ENCODE measurements at regions not wholly inside any gene's neighbourhood (a gene's known extent, or its start where the extent isn't known, plus 50 kb on each side); places are given as distances from the start of the nearest gene placed in this dataset.

- no peak for DNase-seq
Observed at GRCh38 chr1:168381850-168382249, 101.2 kb downstream of the TBX19 start.

- DNase-seq, result no peak
Observed at GRCh38 chr1:168380945-168381344, 100.3 kb downstream of the TBX19 start.

GRCh38 chr1:168379104-168379860 is 98.6 kb downstream of the TBX19 start:
- DNase-seq, result no peak

DNA sequence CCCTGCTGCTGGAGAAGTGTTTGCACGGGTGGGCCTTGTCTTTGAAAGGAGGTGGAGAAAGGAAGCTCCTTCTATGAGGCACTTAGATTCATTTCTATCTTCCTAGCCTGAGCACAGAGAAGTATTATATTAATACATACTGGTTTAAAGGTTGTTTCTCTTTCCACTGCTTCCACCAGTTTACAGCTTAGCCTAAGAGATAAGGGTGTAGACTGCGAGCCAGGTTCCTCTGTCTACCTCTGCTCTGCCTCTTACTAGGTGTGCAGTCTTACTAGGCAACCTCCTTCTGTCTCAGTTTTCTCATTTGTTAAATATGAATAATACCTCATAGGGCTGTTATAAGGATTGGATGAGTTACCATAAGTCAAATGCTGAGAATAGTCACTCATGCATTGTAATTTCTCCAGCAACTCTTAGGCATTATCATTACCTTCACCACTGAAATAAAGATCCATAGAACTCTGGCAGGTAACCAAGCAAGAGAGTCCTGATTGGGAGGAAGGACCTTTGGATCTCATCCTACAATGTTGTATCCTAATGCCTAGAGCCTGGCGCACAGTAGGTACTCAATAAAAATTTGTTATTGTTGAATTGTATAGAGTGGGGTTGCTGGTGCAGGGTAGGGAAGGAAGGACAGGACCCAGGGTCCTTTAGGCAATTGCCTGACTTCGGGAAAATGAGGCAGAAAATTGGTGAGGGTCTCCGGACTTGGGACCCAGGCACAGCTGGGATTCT is 95.1 kb downstream of the TBX19 start:
- DNase-seq, result no peak

GRCh38 chr1:168374566-168374965 is 93.9 kb downstream of the TBX19 start:
- no peak for DNase-seq

DNA sequence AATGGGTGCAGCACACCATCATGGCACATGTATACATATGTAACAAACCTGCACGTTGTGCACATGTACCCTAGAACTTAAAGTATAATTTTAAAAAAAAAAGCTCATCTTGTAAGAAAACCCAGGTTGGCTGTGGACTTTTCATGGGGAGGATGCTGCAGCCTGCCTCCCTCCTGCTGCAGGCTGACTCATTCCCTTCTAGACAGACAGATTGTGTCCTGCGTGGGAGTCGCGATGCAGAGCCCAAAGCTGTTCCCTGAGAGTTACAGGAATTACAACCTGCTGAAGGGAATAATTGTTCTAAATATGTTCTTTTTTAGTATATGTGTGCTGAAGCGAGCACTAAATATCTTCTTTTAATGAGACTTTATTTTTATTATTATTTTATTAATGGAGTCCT is 93.2 kb downstream of the TBX19 start:
- DNase-seq, result no peak

DNA sequence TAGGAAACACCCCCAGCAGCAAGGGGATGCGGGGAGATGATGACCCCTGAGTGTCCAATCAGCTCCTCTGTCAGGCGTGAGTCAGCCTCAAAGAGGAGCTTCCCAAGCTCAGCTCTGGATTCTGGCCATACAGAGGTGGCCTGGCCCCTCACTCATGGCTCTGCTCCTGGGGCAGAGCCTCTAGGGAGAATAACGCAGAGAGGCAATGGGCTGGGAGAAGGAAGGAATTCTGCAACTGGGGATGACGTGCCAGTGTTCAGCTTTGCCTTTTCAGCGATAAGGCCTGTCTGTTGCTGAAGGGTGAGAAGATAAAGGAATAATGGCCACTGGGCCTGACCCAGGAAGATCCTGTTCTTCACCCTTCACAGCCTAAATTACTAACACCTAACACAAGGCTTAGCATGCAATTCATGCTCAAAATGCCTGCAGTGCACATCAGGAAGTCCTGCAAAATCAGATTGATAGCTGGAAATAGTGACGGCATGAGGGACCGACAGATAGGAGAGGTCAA is 92.2 kb downstream of the TBX19 start:
- DNase-seq, result no peak

- DNase-seq, result no peak
Observed at GRCh38 chr1:168372307-168372706, 91.6 kb downstream of the TBX19 start.

DNA sequence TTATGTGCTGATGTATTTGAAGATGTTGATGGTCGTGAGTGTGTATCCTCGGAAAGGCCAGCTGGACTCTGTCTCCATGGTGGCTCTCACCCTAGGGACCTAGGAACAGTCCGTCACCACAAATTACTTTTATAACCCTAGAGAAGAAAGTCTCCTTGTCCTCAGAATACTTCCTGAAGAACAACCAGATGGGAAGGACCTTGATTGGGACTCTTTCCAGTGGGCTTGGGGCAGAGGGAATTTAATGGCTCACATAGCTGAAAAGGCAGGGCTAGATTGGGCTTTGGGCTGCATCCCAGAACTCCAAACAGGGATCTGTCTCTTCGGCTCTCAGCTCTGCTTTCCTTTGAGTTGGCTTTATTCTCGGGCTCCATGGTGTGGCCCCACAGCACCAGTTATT is 90.8 kb downstream of the TBX19 start:
- DNase-seq, result no peak

DNA sequence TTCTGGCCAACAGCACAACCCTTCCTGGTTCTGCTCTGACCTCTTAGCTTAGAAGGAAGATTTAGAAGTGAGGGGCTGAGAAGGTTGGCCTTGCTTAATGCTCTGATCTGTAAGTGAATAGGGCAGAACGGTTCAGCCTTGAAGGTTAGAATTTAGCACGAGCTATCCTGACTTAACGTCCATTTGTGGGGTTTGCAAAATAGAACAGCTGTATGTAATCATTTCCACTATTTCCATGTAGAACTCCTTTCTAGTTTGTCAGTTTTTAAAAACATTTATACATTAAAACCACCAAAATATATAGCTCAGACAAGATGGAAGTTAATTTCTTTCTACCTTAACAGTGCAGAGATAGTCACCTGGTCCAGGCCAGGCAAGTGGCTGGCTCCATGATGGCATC is 89.9 kb downstream of the TBX19 start:
- DNase-seq, result no peak

GRCh38 chr1:168369655-168370054 is 89.0 kb downstream of the TBX19 start:
- no peak for DNase-seq

- DNase-seq, result no peak
Observed at GRCh38 chr1:168368131-168368530, 87.5 kb downstream of the TBX19 start.

- DNase-seq, result peak; percentile 28
Observed at GRCh38 chr1:168365719-168366479, 85.2 kb downstream of the TBX19 start.

All from activated CD4-positive, alpha-beta T cell treated with anti-CD3 and anti-CD28 coated beads, Interleukin-2, Interleukin-6, amounts not matched to agents 100 ng/mL and 50 ng/mL, durations not matched to agents 16 hours and 8 hours (primary cell).